K562 (cell line): ENCODE measurements at regions not wholly inside any gene's neighbourhood (a gene's known extent, or its start where the extent isn't known, plus 50 kb on each side); places are given as distances from the start of the nearest gene placed in this dataset.
A peak's percentile ranks its signal among the peaks of the same experiment; 100 is the strongest.

ENCODE experiments used
- CREB3L1 ChIP-seq: fragments of 450-650 bp; IDR thresholded peaks from 2 replicates; pipeline ENCODE4 v1.6.1; 2014; ENCODE audit warnings: low read depth, mild to moderate bottlenecking, moderate library complexity, borderline replicate concordance
- GTF2A2 ChIP-seq: IDR thresholded peaks from 2 replicates; pipeline ENCODE4 v1.6.1; 2016; ENCODE audit warnings: mild to moderate bottlenecking, missing genetic modification characterization, missing compliant biosample characterization
- HCFC1 ChIP-seq: IDR thresholded peaks from 2 replicates; pipeline ENCODE4 v1.6.1; 2012; ENCODE audit warnings: low read depth, low read length, improper control_type of control experiment
- HMGN3 ChIP-seq: IDR thresholded peaks from 2 replicates; pipeline ENCODE4 v1.6.1; 2011; ENCODE audit warnings: borderline replicate concordance, low read depth, mild to moderate bottlenecking, mixed read lengths, low read length; ENCODE audit not compliant: insufficient read length; ENCODE audit errors: extremely low read depth
- HNRNPLL ChIP-seq: fragments of 200-400 bp; formaldehyde crosslinking; IDR thresholded peaks from 2 replicates; pipeline ENCODE4 v1.6.1; 2017; ENCODE audit warnings: low read length, low read depth, mild to moderate bottlenecking; ENCODE audit not compliant: poor library complexity, severe bottlenecking
- KLF6 ChIP-seq: fragments of 250-450 bp; sonication (Bioruptor Pico); IDR thresholded peaks from 2 replicates; pipeline ENCODE4 v1.4.0; 2020; ENCODE audit warnings: mild to moderate bottlenecking, moderate library complexity, borderline replicate concordance
- L3MBTL2 ChIP-seq: fragments of 450-650 bp; IDR thresholded peaks from 2 replicates; pipeline ENCODE4 v1.6.1; 2016; ENCODE audit warnings: mild to moderate bottlenecking, moderate library complexity
- NR0B1 ChIP-seq: fragments of 450-650 bp; IDR thresholded peaks from one replicate; pipeline ENCODE4 v1.6.1; 2018; ENCODE audit warnings: mild to moderate bottlenecking, moderate library complexity; ENCODE audit not compliant: partially characterized antibody
- PHF8 ChIP-seq: fragments of 200-600 bp; sonication (generic); IDR thresholded peaks from 2 replicates; pipeline ENCODE4 v1.6.1; 2012; ENCODE audit warnings: mixed run types, mild to moderate bottlenecking, inconsistent platforms, low read length, moderate library complexity, borderline replicate concordance
- PPARD ChIP-seq: fragments of 250-450 bp; sonication (Bioruptor Pico); IDR thresholded peaks from 2 replicates; pipeline ENCODE4 v1.8.0; 2022; ENCODE audit warnings: inconsistent platforms, mild to moderate bottlenecking, moderate library complexity
- SIX5 ChIP-seq, 2 experiments: IDR thresholded peaks; 2 replicates each; pipeline ENCODE4 v1.6.1; 2011; ENCODE audit warnings: low read length in 2 of 2, borderline replicate concordance in 1 of 2, low read depth in 1 of 2, mild to moderate bottlenecking in 1 of 2, moderate library complexity in 1 of 2; ENCODE audit not compliant: insufficient read depth in 1 of 2
- SNRNP70 ChIP-seq: fragments of 200-400 bp; formaldehyde crosslinking; optimal IDR thresholded peaks from 2 replicates; pipeline ENCODE3; 2017; ENCODE audit warnings: low read depth, low read length
- SPI1 ChIP-seq: IDR thresholded peaks from 2 replicates; pipeline ENCODE4 v1.6.1; 2011; ENCODE audit warnings: low read depth, low read length, control low read depth, borderline replicate concordance
- TFE3 ChIP-seq: fragments of 450-650 bp; formaldehyde crosslinking; IDR thresholded peaks from 2 replicates; pipeline ENCODE4 v1.4.0; 2020; ENCODE audit warnings: mild to moderate bottlenecking, mixed read lengths
- TGIF2 ChIP-seq: sonication (generic); formaldehyde crosslinking; IDR thresholded peaks from 2 replicates; pipeline ENCODE4 v1.8.1; 2022; ENCODE audit warnings: mild to moderate bottlenecking, missing genetic modification reagents, moderate library complexity
- YY1 ChIP-seq, 3 experiments: IDR thresholded peaks; 2 replicates each; pipeline ENCODE4 v1.6.1; 2011; ENCODE audit warnings: low read length in 2 of 3, mild to moderate bottlenecking in 2 of 3, moderate library complexity in 2 of 3, borderline replicate concordance in 1 of 3, control low read depth in 1 of 3, low read depth in 1 of 3; ENCODE audit not compliant: insufficient read depth in 3 of 3, insufficient replicate concordance in 2 of 3, control insufficient read depth in 1 of 3, insufficient read length in 1 of 3; ENCODE audit errors: extremely low read depth in 1 of 3
- ZNF146 ChIP-seq: IDR thresholded peaks from one replicate; pipeline ENCODE4 v1.6.1; 2018; ENCODE audit warnings: missing compliant biosample characterization; ENCODE audit not compliant: unreplicated experiment
- ZNF511 ChIP-seq: sonication (generic); formaldehyde crosslinking; IDR thresholded peaks from 2 replicates; pipeline ENCODE4 v1.8.0; 2022; ENCODE audit warnings: mild to moderate bottlenecking, missing genetic modification reagents
- ZNF644 ChIP-seq: fragments of 200-800 bp; sonication (Bioruptor generic); IDR thresholded peaks from 2 replicates; pipeline ENCODE4 v1.6.1; 2016; ENCODE audit warnings: low read depth, missing genetic modification characterization, missing compliant biosample characterization
- ZNF655 ChIP-seq: fragments of 250-450 bp; sonication (Bioruptor Pico); IDR thresholded peaks from 2 replicates; pipeline ENCODE4 v1.5.0; 2021
- ZNF75A ChIP-seq: fragments of 450-650 bp; formaldehyde crosslinking; IDR thresholded peaks from 2 replicates; pipeline ENCODE4 v1.4.0; 2020; ENCODE audit warnings: mild to moderate bottlenecking
- ZNF76 ChIP-seq: fragments of 250-450 bp; sonication (Bioruptor Pico); IDR thresholded peaks from 2 replicates; pipeline ENCODE4 v1.4.0; 2020; ENCODE audit warnings: mild to moderate bottlenecking, moderate library complexity, borderline replicate concordance

- no peak for TF ChIP-seq SIX5 (IDR thresholded peaks at IDR 0.05; ENCODE audit: borderline replicate concordance in 1 of 2, insufficient read depth in 1 of 2, low read depth in 1 of 2, low read length in 2 of 2)
- no peak for TF ChIP-seq ZNF146 (CRISPR knock-in tag)
- TF ChIP-seq HNRNPLL, result no peak
- TF ChIP-seq KLF6 (CRISPR knock-in tag), result no peak
- TF ChIP-seq ZNF655 (CRISPR knock-in tag), result no peak
- TF ChIP-seq GTF2A2 (tag), result no peak
- TF ChIP-seq YY1 (IDR thresholded peaks at IDR 0.05; ENCODE audit: borderline replicate concordance in 1 of 3, control insufficient read depth in 1 of 3, extremely low read depth in 1 of 3, insufficient read depth in 3 of 3, insufficient read length in 1 of 3, insufficient replicate concordance in 2 of 3, low read depth in 1 of 3, low read length in 2 of 3), result no peak
- no peak for TF ChIP-seq SPI1
- no peak for TF ChIP-seq PPARD (CRISPR knock-in tag)
- no peak for TF ChIP-seq TGIF2
- TF ChIP-seq ZNF511 (CRISPR knock-in tag), result no peak; the same call in 1 of the 2 replicates
- TF ChIP-seq HCFC1, result no peak
- peak; percentile 8; the same call in 1 of the 2 replicates for TF ChIP-seq L3MBTL2
- TF ChIP-seq ZNF76 (CRISPR knock-in tag), result no peak
- TF ChIP-seq TFE3, result no peak
- TF ChIP-seq NR0B1, result no peak
- peak; percentile 13; the same call in 1 of the 2 replicates for TF ChIP-seq PHF8
- TF ChIP-seq SNRNP70, result no peak
- no peak for TF ChIP-seq CREB3L1
- TF ChIP-seq ZNF644 (tag), result no peak
- no peak for TF ChIP-seq ZNF75A (CRISPR knock-in tag)
- no peak for TF ChIP-seq HMGN3
These were observed 126.7 kb downstream of the MACROH2A1 start (continued) for GRCh38 chr5:135272311-135272805.
